Peyer's patch (tissue), 4 donors: ENCODE measurements at regions not wholly inside any gene's neighbourhood (a gene's known extent, or its start where the extent isn't known, plus 50 kb on each side); places are given as distances from the start of the nearest gene placed in this dataset.

Experiments used
- DNase-seq, 3 donors: peaks; one replicate each; pipeline ENCODE4 v3.0.0-alpha.2; 2017 to 2019
- H3K27ac ChIP-seq, 4 donors: fragments of 200-600 bp; sonication (generic); one replicate each; pipeline ENCODE4 v1.5.1; 2016 to 2019
- H3K27me3 ChIP-seq, 2 donors: fragments of 200-600 bp; sonication (generic); one replicate each; pipeline ENCODE4 v1.5.1; 2019
- H3K36me3 ChIP-seq, 3 donors: fragments of 200-600 bp; sonication (generic); one replicate each; pipeline ENCODE4 v1.5.1; 2016 to 2019
- H3K4me1 ChIP-seq, 4 donors: fragments of 200-600 bp; sonication (generic); one replicate each; pipeline ENCODE4 v1.5.1; 2016 to 2019
- H3K4me3 ChIP-seq, 4 donors: fragments of 200-600 bp; sonication (generic); 1 replicate in 3 of 4; 2 replicates in 1 of 4; pipeline ENCODE4 v1.5.1; 2016 to 2019; ENCODE audit warnings: mild to moderate bottlenecking in 1 of 4
- H3K9me3 ChIP-seq, 4 donors: fragments of 200-600 bp; sonication (generic); one replicate each; pipeline ENCODE4 v1.5.1; 2016 to 2019; ENCODE audit warnings: mild to moderate bottlenecking in 1 of 4
- CTCF ChIP-seq, 6 experiments: fragments of 450-650 bp in 4 of 6; fragments of 200-600 bp in 2 of 6; sonication (generic) in 1 of 6; IDR thresholded peaks; one replicate each; pipeline ENCODE4 v1.5.1; 2017 to 2019; ENCODE audit warnings: antibody characterized with exemption in 6 of 6, mild to moderate bottlenecking in 3 of 6, moderate library complexity in 1 of 6
- POLR2A ChIP-seq, 2 donors: fragments of 450-650 bp; IDR thresholded peaks; one replicate each; pipeline ENCODE4 v1.5.1; 2017; ENCODE audit warnings: antibody characterized with exemption in 2 of 2, mild to moderate bottlenecking in 2 of 2, moderate library complexity in 2 of 2

GRCh38 chr6:170092826-170093225 is 198.1 kb downstream of the DLL1 start:
- no peak overlapping the region for H3K4me3 ChIP-seq
- TF ChIP-seq CTCF (IDR thresholded peaks at IDR 0.05): no peak
- TF ChIP-seq POLR2A (IDR thresholded peaks at IDR 0.05): no peak

GRCh38 chr6:170091639-170092579 is 199.0 kb downstream of the DLL1 start:
- no peak overlapping the region for H3K4me3 ChIP-seq
- DNase-seq: peak in 2 of 3 donors; percentile 14 to 30
- no peaks in the 10 kb centered on the region for H3K36me3 ChIP-seq
- no peak for TF ChIP-seq CTCF (IDR thresholded peaks at IDR 0.05)
- TF ChIP-seq POLR2A (IDR thresholded peaks at IDR 0.05): no peak
- no peaks in the 10 kb centered on the region for H3K9me3 ChIP-seq
- H3K27me3 ChIP-seq: no peaks in the 10 kb centered on the region
- no peak overlapping the region for H3K27ac ChIP-seq
- H3K4me1 ChIP-seq: peaks cover 0 to 15% (median 7%) of the 10 kb centered on the region in 4 donors

More at GRCh38 chr6:170092826-170093225, 198.1 kb downstream of the DLL1 start:
- peak in 1 of 3 donors; percentile 43 for DNase-seq
- no peaks in the 10 kb centered on the region for H3K36me3 ChIP-seq
- peaks cover 0 to 15% (median 7%) of the 10 kb centered on the region in 4 donors for H3K4me1 ChIP-seq
- no peaks in the 10 kb centered on the region for H3K27me3 ChIP-seq
- no peak overlapping the region for H3K27ac ChIP-seq
- H3K9me3 ChIP-seq: no peaks in the 10 kb centered on the region

- TF ChIP-seq POLR2A (IDR thresholded peaks at IDR 0.05): no peak
- TF ChIP-seq CTCF (IDR thresholded peaks at IDR 0.05): no peak
- Histone ChIP-seq H3K9me3 (no peaks in the 10 kb centered on the region), H3K36me3 (no peaks in the 10 kb centered on the region), H3K4me3 (no peak overlapping the region), H3K27me3 (no peaks in the 10 kb centered on the region), H3K27ac (no peak overlapping the region), H3K4me1 (peaks cover 0 to 15% (median 7%) of the 10 kb centered on the region in 4 donors)
- DNase-seq: peak in 2 of 3 donors; percentile 25 to 34
Observed at GRCh38 chr6:170091000-170091638, 199.8 kb downstream of the DLL1 start.

GRCh38 chr6:170090561-170090960 is 200.3 kb downstream of the DLL1 start:
- DNase-seq: peak in 1 of 3 donors; percentile 18
- H3K27ac ChIP-seq: no peak overlapping the region
- no peaks in the 10 kb centered on the region for H3K9me3 ChIP-seq
- H3K4me3 ChIP-seq: no peak overlapping the region
- H3K27me3 ChIP-seq: no peaks in the 10 kb centered on the region
- no peaks in the 10 kb centered on the region for H3K36me3 ChIP-seq
- TF ChIP-seq CTCF (IDR thresholded peaks at IDR 0.05) (no peak), POLR2A (IDR thresholded peaks at IDR 0.05) (no peak)
- H3K4me1 ChIP-seq: peaks cover 0 to 15% (median 9%) of the 10 kb centered on the region in 4 donors

- DNase-seq: peak in 1 of 3 donors; percentile 44
- Histone ChIP-seq H3K27me3 (no peaks in the 10 kb centered on the region), H3K4me1 (peaks cover 0 to 15% (median 9%) of the 10 kb centered on the region in 4 donors), H3K36me3 (no peaks in the 10 kb centered on the region), H3K27ac (peak overlapping the region in 1 of 4 donors; percentile 30), H3K9me3 (no peaks in the 10 kb centered on the region), H3K4me3 (no peak overlapping the region)
- no peak for TF ChIP-seq POLR2A (IDR thresholded peaks at IDR 0.05)
- no peak for TF ChIP-seq CTCF (IDR thresholded peaks at IDR 0.05)
Observed at GRCh38 chr6:170089963-170090362, 200.9 kb downstream of the DLL1 start.
